KG1 (cell line): ENCODE measurements at regions not wholly inside any gene's neighbourhood (a gene's known extent, or its start where the extent isn't known, plus 50 kb on each side); places are given as distances from the start of the nearest gene placed in this dataset.
"Not testable (repeated sequence)": the region's sequence is repeated elsewhere in the genome, so short reads cannot be mapped to it uniquely, and the experiment has no call there.

Experiments
- DNase-seq: peaks from one replicate; lab custom pipeline; 2025; lab: John Stamatoyannopoulos, UW

- DNase-seq: no peak
These were observed 142.3 kb upstream of the NRP1 start for GRCh38 chr10:33476757-33477273.

GRCh38 chr10:33473688-33474087, 139.2 kb upstream of the NRP1 start:
- DNase-seq: no peak

- DNase-seq: not testable (repeated sequence)
These were observed 133.5 kb upstream of the NRP1 start for GRCh38 chr10:33468006-33468405.

- DNase-seq: no peak
These were observed 131.3 kb upstream of the NRP1 start for GRCh38 chr10:33465747-33466146.

GRCh38 chr10:33463011-33463410, 128.5 kb upstream of the NRP1 start:
- DNase-seq: no peak

- no peak for DNase-seq
These were observed 126.8 kb upstream of the NRP1 start for GRCh38 chr10:33461295-33461640.

- no peak for DNase-seq
These were observed 126.2 kb upstream of the NRP1 start for GRCh38 chr10:33460505-33461294.

GRCh38 chr10:33459602-33460001, 125.1 kb upstream of the NRP1 start:
- DNase-seq: no peak

GRCh38 chr10:33455029-33455428, 120.6 kb upstream of the NRP1 start:
- DNase-seq: no peak

GRCh38 chr10:33454554-33454953, 120.1 kb upstream of the NRP1 start:
- no peak for DNase-seq

- DNase-seq: no peak
These were observed 118.9 kb upstream of the NRP1 start for GRCh38 chr10:33453081-33454025.

- no peak for DNase-seq
These were observed 114.1 kb upstream of the NRP1 start for GRCh38 chr10:33448421-33449140.

GRCh38 chr10:33441561-33441960, 107.1 kb upstream of the NRP1 start:
- no peak for DNase-seq

GRCh38 chr10:33434933-33435332, 100.5 kb upstream of the NRP1 start:
- DNase-seq: peak; percentile 19

GRCh38 chr10:33428682-33429081, 94.2 kb upstream of the NRP1 start:
- DNase-seq: no peak

GRCh38 chr10:33423154-33423529, 88.7 kb upstream of the NRP1 start:
- no peak for DNase-seq

- DNase-seq: no peak
These were observed 88.1 kb upstream of the NRP1 start for GRCh38 chr10:33422471-33423153.

- DNase-seq: no peak
These were observed 87.5 kb upstream of the NRP1 start for GRCh38 chr10:33421789-33422462.

GRCh38 chr10:33419311-33419710, 84.8 kb upstream of the NRP1 start:
- no peak for DNase-seq

- DNase-seq: no peak
These were observed 83.8 kb upstream of the NRP1 start for GRCh38 chr10:33418301-33418700.

- DNase-seq: no peak
These were observed 82.2 kb upstream of the NRP1 start for GRCh38 chr10:33416691-33417090.
